GM12878 (cell line): ENCODE measurements at regions not wholly inside any gene's neighbourhood (a gene's known extent, or its start where the extent isn't known, plus 50 kb on each side); places are given as distances from the start of the nearest gene placed in this dataset.

Experiments used
- ATAC-seq: fragments of 200-7000 bp; cut with Tn5 transposase; 3 replicates; pipeline ENCODE4 v1.9.1; 2020; ENCODE audit warnings: mild to moderate bottlenecking, moderate library complexity
- BruUV-seq: library from RNA; stranded (reverse); fragments of 400-500 nt; replicated peaks from 2 replicates; lab custom pipeline; 2021; lab: Mats Ljungman, UMichigan
- CTCF ChIA-PET: fragments of 300-600 bp; sonication (Branson Sonifier 250); formaldehyde crosslinking; extraction: SDS; loops from one replicate; lab custom pipeline; 2021; ENCODE audit warnings: inconsistent platforms; lab: Yijun Ruan, JAX
- POLR2A ChIA-PET: fragments of 350-600 bp; formaldehyde crosslinking; extraction: SDS; loops from one replicate; lab custom pipeline; 2021; ENCODE audit warnings: inconsistent platforms; lab: Charles Lee
- RAD21 ChIA-PET: fragments of 300-600 bp; sonication (Branson Sonifier 250); formaldehyde crosslinking; loops from one replicate; lab custom pipeline; 2023; ENCODE audit warnings: antibody characterized with exemption; ENCODE audit not compliant: unreplicated experiment; lab: Charles Lee
- SMC1A ChIA-PET: fragments of 300-600 bp; sonication (Branson Sonifier 250); formaldehyde crosslinking; loops from one replicate; lab custom pipeline; 2023; ENCODE audit not compliant: unreplicated experiment, uncharacterized antibody; lab: Charles Lee
- DNase-seq: peaks from one replicate; pipeline ENCODE4 v3.0.0-alpha.2; 2011; ENCODE audit warnings: low read depth, low spot score
- FAIRE-seq: peaks from 3 replicates; lab custom pipeline; 2011; peaks lifted over from hg19 to GRCh38; lab: Jason Lieb, UNC
- H2AFZ ChIP-seq: 2 replicates; pipeline ENCODE4 v1.6.0; 2011; ENCODE audit warnings: low read depth, low read length, control low read depth; ENCODE audit not compliant: control insufficient read depth
- H3K27ac ChIP-seq: 2 replicates; pipeline ENCODE4 v1.5.1; 2011; ENCODE audit warnings: control low read depth; ENCODE audit not compliant: control insufficient read depth, insufficient read depth
- H3K27me3 ChIP-seq, 2 experiments: replicated peaks in 1 of 2; 2 replicates each; pipeline versions ENCODE4 v1.6.0 to v1.6.1; 2011; ENCODE audit warnings: low read length in 1 of 2; ENCODE audit not compliant: control insufficient read depth in 2 of 2, insufficient read depth in 2 of 2
- H3K36me3 ChIP-seq, 2 experiments: 2 replicates each; pipeline ENCODE4 v1.5.1; 2011; ENCODE audit warnings: low read length in 1 of 2; ENCODE audit not compliant: control insufficient read depth in 2 of 2, insufficient read depth in 2 of 2
- H3K4me1 ChIP-seq: 2 replicates; pipeline ENCODE4 v1.6.1; 2011; ENCODE audit warnings: mild to moderate bottlenecking, low read length, moderate library complexity, mixed read lengths; ENCODE audit not compliant: control insufficient read depth, insufficient read depth
- H3K4me2 ChIP-seq: 2 replicates; pipeline ENCODE4 v1.6.0; 2011; ENCODE audit warnings: control low read depth; ENCODE audit not compliant: control insufficient read depth, insufficient read depth
- H3K4me3 ChIP-seq: fragments of 200-600 bp; sonication (generic); 2 replicates; pipeline ENCODE4 v1.5.1; 2016
- H3K79me2 ChIP-seq: 2 replicates; pipeline ENCODE4 v1.6.0; 2011; ENCODE audit warnings: low read length; ENCODE audit not compliant: control insufficient read depth, insufficient read depth
- H3K9ac ChIP-seq: 2 replicates; pipeline ENCODE4 v1.8.0; 2011; ENCODE audit warnings: low read length, control low read depth, mixed read lengths; ENCODE audit not compliant: control insufficient read depth, insufficient read depth
- H3K9me3 ChIP-seq: replicated peaks from 3 replicates; pipeline ENCODE4 v1.5.1; 2011; ENCODE audit warnings: mild to moderate bottlenecking, low read length; ENCODE audit not compliant: control insufficient read depth, insufficient read depth
- H4K20me1 ChIP-seq: 2 replicates; pipeline ENCODE4 v1.6.0; 2011; ENCODE audit not compliant: control insufficient read depth, insufficient read depth
- CBFB ChIP-seq: IDR thresholded peaks from 2 replicates; pipeline ENCODE4 v1.6.1; 2016; ENCODE audit warnings: antibody characterized with exemption, low read depth
- CBX3 ChIP-seq: fragments of 200-600 bp; sonication (generic); IDR thresholded peaks from 2 replicates; pipeline ENCODE4 v1.6.1; 2016; ENCODE audit warnings: low read depth, borderline replicate concordance
- FOS ChIP-seq: IDR thresholded peaks from 3 replicates; pipeline ENCODE4 v1.6.1; 2011; ENCODE audit warnings: borderline replicate concordance; ENCODE audit not compliant: insufficient read length; ENCODE audit errors: extremely low read depth
- GABPA ChIP-seq: IDR thresholded peaks from 2 replicates; pipeline ENCODE4 v1.6.1; 2014; ENCODE audit warnings: antibody characterized with exemption, low read depth, mild to moderate bottlenecking, inconsistent platforms
- JUNB ChIP-seq: IDR thresholded peaks from 2 replicates; pipeline ENCODE4 v1.6.1; 2016; ENCODE audit warnings: antibody characterized with exemption, mild to moderate bottlenecking
- KDM1A ChIP-seq: fragments of 200-600 bp; sonication (generic); IDR thresholded peaks from 2 replicates; pipeline ENCODE4 v1.6.1; 2016; ENCODE audit warnings: borderline replicate concordance
- MYC ChIP-seq: IDR thresholded peaks from 2 replicates; pipeline ENCODE4 v1.6.1; 2011; ENCODE audit warnings: mild to moderate bottlenecking, low read length, moderate library complexity, inconsistent platforms; ENCODE audit not compliant: insufficient read depth, insufficient replicate concordance, insufficient read length, severe bottlenecking
- SMAD1 ChIP-seq: fragments of 450-650 bp; IDR thresholded peaks from 2 replicates; pipeline ENCODE4 v1.6.1; 2018; ENCODE audit warnings: mild to moderate bottlenecking, low read depth; ENCODE audit not compliant: partially characterized antibody
- USF2 ChIP-seq: IDR thresholded peaks from 2 replicates; pipeline ENCODE4 v1.6.1; 2011; ENCODE audit warnings: low read depth, low read length, improper control_type of control experiment, borderline replicate concordance
- ZNF384 ChIP-seq: IDR thresholded peaks from 2 replicates; pipeline ENCODE4 v1.6.1; 2012; ENCODE audit warnings: low read depth, mild to moderate bottlenecking, low read length, improper control_type of control experiment, borderline replicate concordance
- WGBS: methylation state at CpG from one replicate; pipeline ENCODE4 v1.1.6; 2016; ENCODE audit warnings: low lambda C conversion rate; ENCODE audit not compliant: insufficient replicate concordance, insufficient coverage; ENCODE audit errors: missing lambda C conversion rate; 5-methylcytosine and 5-hydroxymethylcytosine counted together
- in situ Hi-C: fragments of 300-500 bp; cut with MboI; formaldehyde crosslinking; loops from 9 replicates; pipeline ENCODE4 v1.14.3; 2018; ENCODE audit warnings: mixed read lengths
- intact Hi-C: fragments of 100-400 bp; cut with micrococcal nuclease; formaldehyde crosslinking; loops from one replicate; pipeline ENCODE4 v1.14.2; 2022; ENCODE audit not compliant: unreplicated experiment

GRCh38 chr2:103121106-103121505 is 359.3 kb downstream of the TMEM182 start:
- 54% methylated on average over 1 of the region's 1 CpG for WGBS
- ChIA-PET SMC1A (no interaction called here), CTCF (interaction anchor here (0.7 kb wide), 1 partner anchor 25 kb away, joined by 4 read pairs; no protein-coding TSS in a partner anchor), POLR2A (no interaction called here), RAD21 (no interaction called here)
- in situ Hi-C loops (no loop called here), intact Hi-C loops (no loop called here)
- no peak for DNase-seq
- no peaks in the 10 kb centered on the region for H3K4me1 ChIP-seq
- no TSS peak for BruUV-seq
- TF ChIP-seq JUNB (no peak), CBFB (no peak), GABPA (no peak), SMAD1 (no peak), FOS (no peak), MYC (no peak), KDM1A (no peak), USF2 (no peak), ZNF384 (no peak), CBX3 (no peak)
- H3K4me2 ChIP-seq, result no peak overlapping the region
- H3K79me2 ChIP-seq, result no peaks in the 10 kb centered on the region
- no peak overlapping the region for H3K4me3 ChIP-seq
- no peak for FAIRE-seq
- no peaks in the 10 kb centered on the region for H3K36me3 ChIP-seq
- H4K20me1 ChIP-seq, result no peaks in the 10 kb centered on the region
- ATAC-seq, result no peak
- H2AFZ ChIP-seq, result no peak overlapping the region
- no peak overlapping the region for H3K27ac ChIP-seq
- H3K27me3 ChIP-seq, result no peaks in the 10 kb centered on the region
- H3K9ac ChIP-seq, result no peak overlapping the region
- no peaks in the 10 kb centered on the region for H3K9me3 ChIP-seq
